ENCODE measurements at regions not wholly inside any gene's neighbourhood (a gene's known extent, or its start where the extent isn't known, plus 50 kb on each side); places are given as distances from the start of the nearest gene placed in this dataset.

GRCh38 chr5:130496215-130496614 lies 592.0 kb downstream of the CHSY3 start:
- TF ChIP-seq ATF3 (IDR thresholded peaks at IDR 0.05; ENCODE audit: insufficient read depth, low read depth, low read length) (no peak), RAD21 (IDR thresholded peaks at IDR 0.05 in 1 of 2, conservative IDR thresholded peaks at IDR 0.05 in 1 of 2; ENCODE audit: low read depth in 2 of 2, low read length in 2 of 2) (no peak), POLR2AphosphoS5 (IDR thresholded peaks at IDR 0.05; ENCODE audit: low read depth, low read length) (no peak)

Data from H1 (cell line).